ENCODE measurements at regions not wholly inside any gene's neighbourhood (a gene's known extent, or its start where the extent isn't known, plus 50 kb on each side); places are given as distances from the start of the nearest gene placed in this dataset.

DNA sequence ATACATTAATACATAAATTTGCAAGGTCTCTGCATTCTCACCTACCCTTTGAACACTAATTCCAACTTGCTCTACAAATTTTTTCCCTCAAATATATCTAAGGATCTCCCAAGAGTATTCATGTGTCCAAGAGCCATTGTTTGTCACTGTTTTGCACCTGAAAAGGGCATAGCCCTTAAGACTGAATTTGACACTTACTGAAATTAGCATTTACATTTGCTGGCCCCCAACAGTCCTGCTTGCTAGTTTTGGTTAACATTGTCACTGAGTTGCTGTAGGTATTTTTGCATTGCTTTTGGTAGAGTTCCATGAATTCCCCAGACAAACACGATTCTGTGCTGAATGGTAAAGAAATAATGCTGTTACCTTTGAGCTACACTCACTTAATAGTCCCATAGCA is 57.3 kb downstream of the KCNA4 start:
- no peak for DNase-seq

DNA sequence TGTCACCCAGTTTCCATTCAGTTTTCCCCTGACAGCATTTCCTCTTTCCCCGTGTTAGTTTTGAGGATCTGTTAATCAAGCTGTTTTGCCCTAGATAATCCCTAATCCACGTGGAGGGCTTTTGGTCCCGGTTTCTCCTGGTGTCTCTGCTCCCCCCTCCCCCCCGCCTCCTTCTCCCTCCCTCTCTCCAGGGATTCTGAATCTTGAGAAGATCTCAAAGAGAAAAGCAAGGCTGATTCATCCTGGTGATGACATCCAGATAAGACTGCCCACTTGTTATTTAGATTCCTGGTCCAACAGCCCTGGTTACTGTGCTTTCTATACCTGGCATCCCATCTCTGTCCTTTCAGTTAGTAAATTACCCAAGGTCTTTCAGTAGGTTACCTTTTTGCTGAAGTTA is 59.4 kb downstream of the KCNA4 start:
- DNase-seq: no peak

DNA sequence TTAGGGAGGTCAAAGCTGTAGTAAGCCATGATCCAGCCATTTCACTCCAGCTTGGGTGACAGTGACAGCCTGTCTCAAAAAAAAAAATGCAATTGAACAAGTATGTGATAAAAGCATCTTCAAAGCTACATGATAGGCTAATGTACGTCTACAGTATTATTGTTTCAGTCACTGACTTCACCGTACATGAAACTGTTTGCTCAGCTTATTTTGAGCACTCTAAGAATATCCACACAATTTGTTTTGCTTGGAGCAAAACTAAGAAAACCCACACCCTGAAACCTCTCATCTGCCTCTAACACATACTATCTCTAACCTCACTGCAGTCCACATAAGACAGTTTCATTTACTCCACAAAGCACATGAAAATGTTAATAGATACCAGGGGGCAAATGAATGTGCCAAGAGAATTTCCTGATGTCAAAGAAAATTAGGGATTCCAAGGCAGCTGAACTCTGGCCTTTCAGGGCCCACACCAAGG is 60.7 kb downstream of the KCNA4 start:
- DNase-seq: no peak

DNA sequence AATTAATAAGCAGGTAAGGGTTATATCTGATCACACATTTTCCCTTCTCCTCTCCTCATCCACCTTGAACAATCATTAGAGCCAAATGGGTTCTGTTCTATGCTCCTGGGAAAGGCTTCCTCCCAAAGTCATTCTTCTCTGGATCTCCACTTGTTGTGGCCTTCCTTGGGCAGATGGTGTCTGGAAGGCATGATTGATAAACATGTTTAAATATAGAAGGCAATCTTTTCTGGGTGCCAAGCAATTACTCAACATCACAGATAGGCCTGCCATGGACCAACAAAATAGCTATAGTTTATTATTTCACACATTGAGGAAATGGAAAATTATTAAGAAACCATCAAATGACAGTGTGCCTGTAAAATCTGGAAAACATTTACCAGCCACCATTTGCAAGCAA is 73.5 kb downstream of the KCNA4 start:
- DNase-seq: no peak

DNA sequence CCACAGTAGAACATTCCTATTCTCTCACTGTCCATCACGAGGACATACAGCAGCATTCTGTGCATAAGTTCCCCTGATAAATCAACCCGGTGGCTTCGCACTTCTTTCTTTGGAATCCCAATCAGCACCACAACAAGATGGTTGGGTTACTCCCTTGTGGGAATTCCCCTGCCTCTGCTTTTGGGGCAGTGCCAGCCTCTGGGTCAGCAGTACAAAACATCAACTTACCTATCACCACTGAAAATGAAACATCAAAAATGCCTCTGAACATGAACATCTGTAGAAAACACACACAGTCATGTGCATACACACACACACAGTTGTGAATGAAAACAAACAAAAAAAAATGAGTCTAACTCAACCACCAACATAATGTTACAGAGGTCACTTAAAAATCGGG is 79.3 kb downstream of the KCNA4 start:
- no peak for DNase-seq

DNA sequence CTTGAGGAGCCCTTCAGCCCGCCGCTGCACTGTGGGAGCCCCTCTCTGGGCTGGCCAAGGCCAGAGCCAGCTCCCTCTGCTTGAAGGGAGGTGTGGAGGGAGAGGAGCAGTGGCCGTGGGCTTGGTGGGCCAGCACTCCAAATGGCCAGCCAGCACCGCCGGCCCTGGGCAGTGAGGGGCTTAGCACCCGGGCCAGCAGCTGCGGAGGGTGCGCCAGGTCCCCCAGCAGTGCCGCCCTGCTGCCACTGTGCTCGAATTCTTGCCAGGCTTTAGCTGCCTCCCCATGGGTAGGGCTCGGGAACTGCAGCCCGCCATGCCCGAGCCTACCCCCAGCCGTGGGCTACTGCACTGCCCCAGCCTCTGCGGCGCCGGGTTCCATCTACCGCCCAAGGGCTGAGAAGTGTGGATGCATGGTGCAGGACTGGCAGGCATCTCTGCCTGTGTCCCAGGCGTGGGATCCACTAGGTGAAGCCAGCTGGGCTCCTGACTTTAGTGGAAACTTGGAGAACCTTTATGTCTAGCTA is 82.7 kb downstream of the KCNA4 start:
- no peak for DNase-seq

DNA sequence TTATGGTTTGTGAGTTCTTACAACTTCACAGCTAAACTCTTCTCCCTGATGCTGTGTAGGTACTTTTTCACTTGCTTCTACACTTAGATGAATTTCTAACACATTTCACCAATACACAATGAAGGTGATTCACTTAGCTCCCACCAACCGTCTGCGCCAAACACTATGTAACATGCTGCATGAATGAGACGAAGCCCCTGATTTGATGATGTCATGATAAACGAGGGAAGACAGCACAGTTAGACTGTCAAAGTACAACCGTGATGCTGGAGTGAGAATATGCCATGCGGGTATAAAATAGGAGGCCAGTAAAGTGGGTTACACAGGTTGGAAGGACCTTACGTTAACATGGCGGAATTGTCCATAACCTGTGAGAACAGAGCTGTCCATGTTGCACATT is 100.8 kb downstream of the KCNA4 start:
- no peak for DNase-seq

DNA sequence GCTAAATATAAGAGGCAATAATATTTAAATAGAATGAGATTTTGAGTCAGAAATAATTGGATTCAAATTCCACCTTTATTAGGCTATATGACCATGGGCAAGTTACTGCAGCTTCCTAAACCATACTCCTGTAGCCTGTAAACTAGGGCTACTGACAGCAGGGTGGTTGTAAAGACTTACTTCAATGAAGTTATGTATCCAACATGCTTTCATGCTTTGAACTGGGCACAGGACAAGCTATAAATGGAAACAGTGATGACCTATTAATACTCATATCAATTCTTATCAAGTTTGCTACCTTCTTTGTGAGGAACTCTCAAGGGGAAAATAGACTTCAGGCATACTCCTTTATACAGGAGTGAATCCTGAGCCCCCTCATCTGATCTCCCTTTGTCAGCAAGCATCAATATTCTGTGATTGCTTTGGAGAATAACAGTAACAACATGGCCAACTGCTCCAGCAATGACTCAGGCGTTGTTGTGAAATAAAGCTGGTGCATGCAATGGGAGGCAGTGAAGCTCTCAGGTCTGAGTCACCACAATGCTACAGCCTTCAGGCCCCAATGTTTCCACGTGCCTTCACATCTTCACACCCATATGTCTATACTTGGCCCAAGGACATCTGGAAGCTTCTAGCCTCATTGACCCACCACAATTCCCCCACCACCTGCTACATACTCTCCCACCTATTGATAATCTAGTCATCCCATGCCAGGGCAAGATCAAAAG is 102.5 kb downstream of the KCNA4 start:
- no peak for DNase-seq

DNA sequence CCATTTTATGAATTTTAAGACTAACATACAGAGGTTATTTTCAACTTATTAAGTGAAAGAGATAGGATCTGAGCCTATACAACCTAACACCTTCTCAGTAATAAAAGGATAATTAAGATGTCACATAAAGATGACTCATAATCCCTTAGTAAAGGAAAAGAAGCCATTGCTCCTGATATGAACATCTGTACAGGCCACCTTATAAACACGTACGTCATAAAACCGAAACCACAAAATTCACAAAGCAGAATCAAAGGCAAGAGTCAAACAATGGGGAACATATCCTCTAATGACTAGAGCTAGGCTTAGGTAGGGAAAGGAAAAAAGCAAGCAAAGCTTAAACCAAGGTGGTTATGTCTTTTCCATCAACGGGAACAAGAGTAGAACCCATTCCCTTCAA is 103.5 kb downstream of the KCNA4 start:
- no peak for DNase-seq

DNA sequence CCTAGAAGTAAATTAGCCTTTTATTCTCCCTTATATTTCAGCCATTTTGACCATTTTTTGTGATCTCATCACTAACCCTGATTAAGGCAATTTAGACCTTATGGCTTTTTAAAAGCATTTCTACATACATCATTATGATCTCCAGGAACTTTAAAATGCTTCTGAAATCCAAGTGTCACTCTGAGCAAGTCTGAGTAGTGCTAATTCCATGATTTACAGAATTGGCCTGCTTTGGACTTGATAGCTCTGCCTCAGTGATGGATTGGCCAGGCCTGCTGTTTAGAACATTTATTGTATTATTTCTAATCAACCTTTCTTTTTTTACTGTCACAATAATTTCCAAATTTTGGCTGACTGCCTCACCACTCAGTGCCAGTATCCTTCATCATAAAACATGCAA is 116.4 kb downstream of the KCNA4 start:
- DNase-seq: no peak

DNA sequence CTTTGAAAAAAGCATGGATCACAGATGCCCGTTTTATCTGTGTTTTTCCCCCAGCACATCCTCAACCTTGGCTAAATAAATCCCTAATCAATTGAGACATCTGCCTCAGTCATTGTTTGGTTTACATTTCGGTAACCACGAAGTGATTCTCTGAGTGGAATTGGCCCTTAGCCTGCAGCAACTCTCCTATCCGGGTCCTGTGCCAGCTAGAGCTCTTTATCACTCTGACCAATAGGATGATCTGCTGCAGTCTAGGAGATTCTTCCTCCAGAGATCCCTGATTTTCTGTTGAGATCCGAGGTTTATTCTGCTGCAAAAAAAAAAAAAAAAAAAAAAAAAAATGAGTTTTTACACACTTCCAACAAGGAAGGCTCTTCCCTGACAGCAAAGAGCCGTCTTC is 137.3 kb downstream of the KCNA4 start:
- DNase-seq: no peak

DNA sequence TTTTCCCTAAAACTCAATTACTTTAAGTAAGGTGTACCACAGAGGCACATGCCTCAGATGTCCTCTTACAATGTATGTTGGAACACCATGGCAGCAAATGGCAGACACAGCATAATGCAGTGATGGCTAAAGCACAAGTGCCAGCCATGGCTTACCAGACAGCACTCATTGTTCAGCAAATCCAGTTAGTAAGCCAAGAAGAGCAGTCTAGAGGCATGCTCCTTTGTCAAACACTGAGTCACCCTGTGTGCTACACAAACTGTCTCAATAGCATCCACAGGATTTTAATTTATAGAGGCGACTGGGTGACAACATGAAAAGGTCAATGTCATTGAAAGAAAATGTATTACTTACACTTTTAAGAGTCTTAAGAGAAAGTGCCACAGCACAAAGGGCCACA is 140.6 kb downstream of the KCNA4 start:
- no peak for DNase-seq

DNA sequence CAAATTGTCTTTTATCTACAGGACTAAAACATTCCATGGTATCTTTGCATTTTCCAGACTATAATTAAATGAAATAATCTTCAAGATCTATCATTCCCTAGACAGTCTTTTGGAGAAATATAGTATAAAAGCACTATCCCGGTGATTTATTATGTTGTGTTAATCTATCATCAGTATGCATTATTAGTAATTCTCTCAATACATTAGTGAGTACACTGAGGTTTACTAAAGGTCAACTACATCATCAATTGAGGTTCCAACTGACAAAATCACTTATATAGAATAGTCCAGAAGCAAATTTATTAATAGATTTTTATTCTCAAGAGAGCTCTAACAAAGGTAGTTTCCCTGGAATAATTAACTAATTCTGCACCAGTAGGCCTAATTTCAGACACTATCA is 169.6 kb downstream of the KCNA4 start:
- no peak for DNase-seq

DNA sequence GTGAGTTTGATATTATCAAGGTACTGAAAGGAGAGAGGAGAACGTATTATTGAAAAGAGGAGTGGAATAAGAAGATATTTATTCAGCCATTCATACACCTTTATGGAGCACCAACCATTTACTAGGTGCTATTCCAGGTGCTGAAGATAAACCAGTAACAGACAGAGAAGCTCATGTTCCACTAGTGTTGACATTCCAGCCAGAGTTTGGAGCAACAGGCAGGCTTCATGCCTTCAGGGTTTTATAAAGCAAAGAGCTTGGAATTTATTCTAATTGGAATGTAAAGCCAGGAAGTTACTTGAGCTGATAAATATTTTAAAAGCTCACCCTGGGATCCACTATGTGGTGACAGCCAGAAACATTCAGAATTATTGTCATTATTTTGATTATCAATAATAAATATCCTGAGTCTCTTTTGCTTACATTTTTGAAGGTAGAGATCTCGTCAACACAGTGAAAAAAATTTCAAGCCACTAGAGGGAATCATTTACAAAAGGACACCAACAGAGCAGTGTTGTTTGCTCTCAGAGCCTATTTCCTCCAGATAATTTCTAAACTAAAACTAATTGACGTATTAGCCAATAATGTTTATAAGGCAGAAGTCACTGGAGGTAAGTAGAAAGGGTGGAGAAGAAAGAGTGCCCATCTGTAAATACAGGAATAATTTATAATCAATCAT is 172.0 kb downstream of the KCNA4 start:
- DNase-seq: no peak

DNA sequence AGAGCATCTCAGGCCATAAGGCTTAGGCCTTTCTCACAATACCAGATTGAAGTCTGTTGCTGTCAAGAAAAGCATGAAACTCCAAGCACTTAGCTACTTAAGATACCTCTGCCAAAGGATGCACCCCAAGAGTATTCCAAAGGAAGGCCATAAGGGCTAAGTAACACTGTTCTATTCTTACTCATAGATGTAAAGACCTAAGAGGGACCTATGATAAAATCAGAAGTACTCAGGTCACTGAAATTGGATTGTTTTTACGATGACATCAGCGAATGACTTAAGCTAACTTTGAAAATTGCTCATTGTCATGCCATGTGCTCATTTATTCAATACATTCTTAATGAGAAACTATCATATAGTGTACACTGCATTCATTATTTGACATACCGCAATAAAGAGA is 172.8 kb downstream of the KCNA4 start:
- no peak for DNase-seq

DNA sequence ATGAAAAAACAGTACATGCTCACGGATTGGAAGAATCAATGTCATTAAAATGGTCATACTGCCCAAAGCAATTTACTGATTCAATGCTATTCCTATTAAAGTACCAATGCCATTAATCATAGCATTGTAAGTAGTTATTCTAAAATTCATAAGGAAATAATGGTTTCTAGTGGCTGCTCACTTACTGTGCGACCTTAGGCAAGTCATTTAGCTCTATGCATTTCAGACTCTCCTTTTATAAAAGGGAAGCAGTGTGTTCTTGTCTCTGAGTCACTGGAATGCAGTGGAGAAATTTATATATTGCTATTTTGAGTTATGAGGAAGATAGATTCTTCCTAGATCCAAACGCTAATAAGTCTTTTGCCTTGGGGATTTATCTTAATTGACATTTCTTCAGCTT is 174.8 kb downstream of the KCNA4 start:
- no peak for DNase-seq

DNA sequence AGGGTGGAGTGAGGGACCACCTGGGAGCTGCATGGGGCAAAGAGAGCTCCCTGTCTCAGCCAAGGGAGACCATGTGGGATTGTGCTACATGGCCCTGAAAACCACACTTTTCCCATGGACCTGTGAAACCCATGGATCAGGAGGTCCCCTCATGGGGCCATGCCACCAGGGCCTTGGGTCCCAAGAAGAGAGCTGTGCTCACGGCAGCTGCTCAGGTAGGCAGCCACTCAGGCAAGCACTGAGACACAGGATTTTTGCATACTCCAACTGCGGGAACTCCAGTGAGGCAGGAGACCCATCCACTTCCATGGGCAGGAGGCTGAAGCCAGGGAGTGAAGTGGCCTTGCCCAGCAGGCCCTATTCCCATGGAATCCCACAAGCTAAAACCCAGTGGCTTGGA is 190.0 kb downstream of the KCNA4 start:
- no peak for DNase-seq

DNA sequence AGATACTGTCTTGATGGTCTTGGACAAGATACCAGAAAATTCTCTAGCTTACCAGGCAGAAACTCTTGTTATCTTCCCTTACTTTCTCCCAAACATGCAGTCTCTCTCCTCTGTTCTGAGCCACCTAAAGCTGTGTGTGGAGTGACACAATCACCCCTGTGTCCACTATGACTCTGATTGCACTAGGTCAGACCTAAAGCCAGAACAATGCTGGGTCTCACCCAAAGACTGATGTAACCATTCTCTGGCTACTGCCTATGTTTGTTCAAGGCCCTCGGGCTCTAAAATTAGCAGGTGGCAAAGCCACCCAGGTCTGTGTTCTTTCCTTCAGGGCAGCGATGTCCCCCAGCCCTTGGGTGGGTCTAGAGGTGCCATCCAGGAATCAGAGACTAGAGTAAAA is 200.5 kb downstream of the KCNA4 start:
- DNase-seq: no peak

DNA sequence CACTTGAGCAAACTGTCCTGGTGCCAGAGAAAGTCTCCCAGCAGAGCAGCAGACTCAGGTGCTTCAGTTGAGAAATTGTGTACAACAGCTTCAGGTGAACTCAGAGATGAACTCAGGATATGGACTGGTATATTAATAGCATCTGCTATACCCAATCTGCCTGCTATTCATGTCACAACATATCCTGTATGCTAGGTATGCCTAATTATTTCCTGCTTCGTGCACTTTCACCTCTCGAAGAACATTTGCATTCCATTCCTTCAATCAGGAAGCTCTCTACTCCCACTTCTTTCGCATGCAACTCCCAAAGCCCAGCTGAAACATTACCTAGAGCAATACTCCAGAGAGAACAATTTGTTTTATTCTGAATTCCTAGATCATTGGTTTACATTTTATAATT is 207.7 kb downstream of the KCNA4 start:
- no peak for DNase-seq

DNA sequence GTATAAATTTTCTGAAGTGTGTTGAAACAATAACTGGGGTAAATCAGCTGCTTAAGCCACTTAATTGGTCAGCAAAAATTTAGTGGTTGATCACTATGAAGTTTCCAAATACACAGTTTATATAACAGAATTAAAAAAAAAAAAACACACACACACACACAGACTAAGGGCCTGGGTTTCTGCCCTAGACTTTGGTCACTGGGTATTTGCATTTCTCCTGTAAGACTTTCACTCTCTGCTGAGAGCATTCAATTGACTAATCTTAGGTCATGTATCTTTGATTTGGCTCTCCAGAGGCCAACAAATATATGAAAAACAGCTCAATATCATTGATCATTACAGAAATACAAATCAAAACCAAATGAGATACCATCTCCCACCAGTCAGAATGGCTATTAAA is 214.3 kb downstream of the KCNA4 start:
- DNase-seq: no peak

DNA sequence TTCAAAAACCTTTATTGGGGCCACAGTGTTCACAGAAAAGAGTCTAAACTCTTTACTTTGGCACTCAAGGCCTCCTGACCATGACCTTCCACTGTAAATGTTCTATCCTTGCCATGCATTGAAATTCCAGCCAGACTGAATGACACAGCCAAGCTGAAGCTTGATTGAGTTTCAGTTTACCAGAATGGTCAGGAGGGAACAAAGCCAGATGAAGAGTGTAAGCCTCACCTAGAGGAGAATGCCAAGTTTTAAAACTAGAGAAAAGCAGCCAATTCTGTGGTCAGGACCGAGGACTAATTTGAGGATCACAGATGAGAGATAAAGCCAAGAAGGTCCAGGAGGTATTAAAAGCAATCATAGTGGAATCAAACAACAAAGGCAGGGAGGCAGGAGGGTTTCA is 215.3 kb downstream of the KCNA4 start:
- DNase-seq: no peak

DNA sequence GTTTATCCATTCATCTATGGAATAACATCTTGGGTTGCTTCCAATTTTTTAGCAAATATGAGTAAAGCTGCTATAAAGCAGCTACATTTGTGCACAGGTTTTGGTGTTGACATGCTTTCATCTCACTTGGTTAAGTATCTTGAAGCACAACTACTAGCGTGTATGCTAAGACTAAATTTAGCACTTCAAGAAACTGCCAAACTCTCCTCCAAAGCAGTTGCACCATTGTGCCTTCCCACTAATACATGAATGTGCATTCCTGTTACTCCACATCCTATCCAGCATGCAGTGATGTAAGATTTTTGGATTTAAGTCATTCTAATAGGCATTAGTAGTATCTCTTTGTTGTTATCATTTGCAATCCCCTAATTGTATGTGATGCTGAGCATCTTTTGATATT is 230.7 kb downstream of the KCNA4 start:
- no peak for DNase-seq

DNA sequence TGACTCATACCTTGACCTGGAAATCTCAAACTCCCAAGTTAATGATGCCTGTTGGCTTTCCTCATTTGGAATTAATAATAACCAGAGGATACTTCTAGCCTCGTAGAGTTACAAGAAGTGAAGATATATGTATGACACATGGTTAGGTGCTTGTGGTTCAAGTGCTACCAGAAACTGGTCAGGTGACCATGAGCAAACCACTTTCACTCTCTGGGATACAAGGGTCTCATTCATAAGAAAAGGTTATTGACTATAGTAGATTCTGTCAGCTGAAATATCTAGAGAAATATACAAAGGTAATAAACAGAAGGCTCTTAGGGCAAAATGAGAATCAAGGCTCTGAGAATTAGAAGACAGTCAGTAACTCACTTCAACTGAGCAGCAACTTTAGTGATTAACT is 233.3 kb downstream of the KCNA4 start:
- no peak for DNase-seq

DNA sequence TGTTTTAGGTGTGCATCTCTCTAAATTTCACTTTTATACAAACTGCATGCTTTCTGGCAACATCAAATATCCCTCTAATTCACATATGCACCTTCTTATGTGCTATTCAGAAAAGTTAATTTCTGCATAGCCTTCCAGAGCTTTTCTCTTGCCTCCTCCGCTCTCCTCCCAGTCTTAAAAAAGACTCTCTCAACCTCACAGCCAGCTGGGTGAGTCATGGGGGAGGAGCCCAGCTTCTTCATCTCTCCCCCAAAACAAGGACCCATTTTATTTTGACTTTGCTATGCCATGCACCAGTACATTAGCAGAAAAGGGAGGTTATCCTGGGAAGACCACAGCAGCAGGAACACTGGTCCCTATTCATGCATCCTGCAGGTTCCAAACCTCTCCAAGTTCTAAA is 234.4 kb downstream of the KCNA4 start:
- no peak for DNase-seq

DNA sequence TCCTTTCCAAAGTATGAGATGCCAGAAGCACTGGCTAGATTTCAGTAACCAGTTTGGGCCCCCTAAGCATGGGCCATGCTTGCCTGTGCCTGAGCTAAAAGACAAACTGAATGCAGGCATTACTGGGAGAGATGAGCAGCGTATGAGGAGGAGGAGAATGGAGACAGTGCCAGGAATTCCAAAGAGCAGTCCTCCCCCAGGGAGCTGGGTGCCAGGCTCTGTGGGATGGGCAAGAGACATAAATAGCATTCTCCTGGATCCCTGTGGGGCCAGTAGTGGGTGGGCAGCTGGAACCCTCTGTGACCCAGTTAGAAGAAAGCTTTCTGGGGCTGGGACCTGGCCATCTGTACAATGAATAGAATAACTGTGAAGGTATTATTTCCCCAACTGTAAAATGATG is 235.6 kb downstream of the KCNA4 start:
- no peak for DNase-seq
